ENCODE measurements at regions not wholly inside any gene's neighbourhood (a gene's known extent, or its start where the extent isn't known, plus 50 kb on each side); places are given as distances from the start of the nearest gene placed in this dataset.

GRCh38 chr2:33673937-33674336 is 74.8 kb upstream of the FAM98A start:
- 0% methylated on average over 2 of the region's 2 CpGs for WGBS (ENCODE audit: low lambda C conversion rate)
- POLR2A ChIA-PET = no interaction called here
- peaks cover 0 to 8% of the 10 kb centered on the region in 2 experiments; a peak in 2 of 4 replicates for H3K4me1 ChIP-seq (ENCODE audit: control insufficient read depth in 1 of 2, insufficient read depth in 2 of 2, low read depth in 1 of 2, low read length in 1 of 2)

DNA sequence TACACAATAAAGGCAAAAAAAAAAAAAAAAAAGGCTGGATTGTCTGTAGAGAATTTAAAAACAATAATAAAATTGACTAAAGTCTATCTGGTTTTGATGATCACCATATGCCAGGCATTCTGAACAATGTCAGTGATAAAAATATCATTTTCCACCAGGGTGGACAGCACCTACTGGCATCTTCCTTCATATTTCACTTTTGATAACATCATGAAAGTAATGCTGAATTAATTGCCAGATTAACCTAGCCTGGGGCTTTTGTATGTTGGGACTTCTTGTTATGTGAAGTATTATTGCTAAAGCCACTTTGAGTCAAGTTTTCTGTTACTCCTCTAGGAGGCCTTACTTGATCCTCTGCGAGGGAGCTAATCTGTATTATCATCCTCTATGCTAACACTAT is 73.8 kb upstream of the FAM98A start:
- Histone ChIP-seq H3K9me2 (no peaks in the 10 kb centered on the region), H3K79me2 (ENCODE audit: insufficient read depth) (no peaks in the 10 kb centered on the region), H3F3A (replicated peaks; ENCODE audit: insufficient read depth) (no peaks in the 10 kb centered on the region), H3K4me2 (no peak overlapping the region), H4K20me1 (ENCODE audit: insufficient read depth) (no peaks in the 10 kb centered on the region), H3K27me3 (ENCODE audit: insufficient read depth) (no peaks in the 10 kb centered on the region), H3K4me1 (ENCODE audit: control insufficient read depth in 1 of 2, insufficient read depth in 2 of 2, low read depth in 1 of 2, low read length in 1 of 2) (peaks cover 0 to 8% of the 10 kb centered on the region in 2 experiments; a peak in 2 of 4 replicates), H3K9ac (no peak overlapping the region), H2AFZ (ENCODE audit: low read depth) (no peak overlapping the region), H3K27ac (ENCODE audit: low read depth in 2 of 2, low read length in 1 of 2) (no peak overlapping the region), H3K36me3 (replicated peaks in 1 of 2; ENCODE audit: control insufficient read depth in 1 of 2, insufficient read depth in 2 of 2, low read length in 1 of 2) (no peaks in the 10 kb centered on the region), H3K4me3 (ENCODE audit: low read depth in 2 of 2, low read length in 1 of 2) (no peak overlapping the region), H3K9me3 (no peaks in the 10 kb centered on the region)
- ChIA-PET CTCF (interaction anchor here (0.9 to 4.6 kb wide), 10 partner anchors 8 to 1760 kb away, joined by 3 to 30 read pairs (median 6); no protein-coding TSS in a partner anchor), POLR2A (no interaction called here)
- WGBS (ENCODE audit: low lambda C conversion rate) = 0% methylated on average over 1 of the region's 1 CpG
- TF ChIP-seq EP300 (IDR thresholded peaks at IDR 0.05; ENCODE audit: borderline replicate concordance in 1 of 2, low read depth in 1 of 2, low read length in 1 of 2) = peak in 1 of 2 experiments; percentile 68; a peak in 2 of 4 replicates
- TF ChIP-seq MAX (IDR thresholded peaks at IDR 0.05; ENCODE audit: low read depth) = no peak
- TF ChIP-seq MEF2A (IDR thresholded peaks at IDR 0.05; ENCODE audit: borderline replicate concordance, low read depth) = no peak
- TF ChIP-seq TCF12 (IDR thresholded peaks at IDR 0.05) = no peak
- TF ChIP-seq SIN3A (IDR thresholded peaks at IDR 0.05; ENCODE audit: borderline replicate concordance, low read depth, low read length) = no peak
- peak; percentile 6 for DNase-seq

More at GRCh38 chr2:33673937-33674336, 74.8 kb upstream of the FAM98A start:
- Histone ChIP-seq H3K36me3 (replicated peaks in 1 of 2; ENCODE audit: control insufficient read depth in 1 of 2, insufficient read depth in 2 of 2, low read length in 1 of 2) (no peaks in the 10 kb centered on the region), H3K27ac (ENCODE audit: low read depth in 2 of 2, low read length in 1 of 2) (no peak overlapping the region), H3K9me2 (no peaks in the 10 kb centered on the region), H4K20me1 (ENCODE audit: insufficient read depth) (no peaks in the 10 kb centered on the region), H3K79me2 (ENCODE audit: insufficient read depth) (no peaks in the 10 kb centered on the region), H2AFZ (ENCODE audit: low read depth) (no peak overlapping the region), H3K4me3 (ENCODE audit: low read depth in 2 of 2, low read length in 1 of 2) (peak overlapping the region in 1 of 2 experiments; percentile 11; a peak in 1 of 4 replicates), H3K27me3 (ENCODE audit: insufficient read depth) (no peaks in the 10 kb centered on the region), H3K4me2 (no peak overlapping the region), H3K9ac (no peak overlapping the region), H3F3A (replicated peaks; ENCODE audit: insufficient read depth) (no peaks in the 10 kb centered on the region), H3K9me3 (no peaks in the 10 kb centered on the region)
- peak; percentile 24 for DNase-seq
- TF ChIP-seq RFX5 (IDR thresholded peaks at IDR 0.05; ENCODE audit: low read length) (no peak), TEAD4 (IDR thresholded peaks at IDR 0.05; ENCODE audit: borderline replicate concordance, insufficient read depth) (no peak), CTCF (IDR thresholded peaks at IDR 0.05) (peak; percentile 67), RAD21 (IDR thresholded peaks at IDR 0.05; ENCODE audit: low read length) (peak; percentile 76)
- CTCF ChIA-PET = interaction anchor here (0.5 to 4.6 kb wide), 35 partner anchors 8 to 1759 kb away, joined by 3 to 30 read pairs (median 4); no protein-coding TSS in a partner anchor

DNA sequence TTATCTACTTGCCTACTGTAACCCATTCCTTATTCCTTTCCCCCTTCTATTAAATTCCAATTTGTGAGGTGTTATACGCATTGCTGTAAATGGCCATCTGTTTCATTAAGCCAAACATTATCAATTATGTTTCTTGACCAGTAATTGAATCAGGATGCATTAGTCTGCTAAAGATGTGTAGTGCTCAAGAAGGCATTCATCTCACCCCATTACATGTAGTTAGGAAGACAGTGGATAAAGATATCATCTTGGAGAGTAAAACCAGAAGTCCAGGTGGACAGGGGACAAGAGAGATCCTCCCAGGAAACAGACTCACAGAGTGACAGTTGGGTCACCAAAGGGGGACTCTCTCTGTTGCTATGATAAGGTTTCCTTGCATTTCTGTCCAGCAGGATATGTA is 73.3 kb upstream of the FAM98A start:
- Histone ChIP-seq H3K4me1 (ENCODE audit: control insufficient read depth in 1 of 2, insufficient read depth in 2 of 2, low read depth in 1 of 2, low read length in 1 of 2) (peaks cover 0 to 8% of the 10 kb centered on the region in 2 experiments; a peak in 2 of 4 replicates), H3K27me3 (ENCODE audit: insufficient read depth) (no peaks in the 10 kb centered on the region), H4K20me1 (ENCODE audit: insufficient read depth) (no peaks in the 10 kb centered on the region), H3K4me2 (no peak overlapping the region), H3K27ac (ENCODE audit: low read depth in 2 of 2, low read length in 1 of 2) (no peak overlapping the region), H3K79me2 (ENCODE audit: insufficient read depth) (no peaks in the 10 kb centered on the region), H3K9me2 (no peaks in the 10 kb centered on the region), H3K9me3 (no peaks in the 10 kb centered on the region), H3F3A (replicated peaks; ENCODE audit: insufficient read depth) (no peaks in the 10 kb centered on the region), H3K4me3 (ENCODE audit: low read depth in 2 of 2, low read length in 1 of 2) (no peak overlapping the region), H3K36me3 (replicated peaks in 1 of 2; ENCODE audit: control insufficient read depth in 1 of 2, insufficient read depth in 2 of 2, low read length in 1 of 2) (no peaks in the 10 kb centered on the region), H3K9ac (no peak overlapping the region), H2AFZ (ENCODE audit: low read depth) (no peak overlapping the region)
- ChIA-PET CTCF (interaction anchor here (1.5 to 4.6 kb wide), 3 partner anchors 36 to 1756 kb away, joined by 3 to 29 read pairs (median 9); no protein-coding TSS in a partner anchor), POLR2A (no interaction called here)
- peak; percentile 47 for DNase-seq
- TF ChIP-seq FOXM1 (IDR thresholded peaks at IDR 0.05; ENCODE audit: low read depth) (no peak), EP300 (IDR thresholded peaks at IDR 0.05; ENCODE audit: borderline replicate concordance in 1 of 2, low read depth in 1 of 2, low read length in 1 of 2) (peak in 1 of 2 experiments; percentile 83; a peak in 2 of 4 replicates), RFX5 (IDR thresholded peaks at IDR 0.05; ENCODE audit: low read length) (no peak), EZH2phosphoT487 (IDR thresholded peaks at IDR 0.05; ENCODE audit: borderline replicate concordance, low read depth) (no peak), GATA2 (CRISPR knock-in tag; IDR thresholded peaks at IDR 0.05) (peak; percentile 82), TCF12 (IDR thresholded peaks at IDR 0.05) (peak; percentile 34; the same call in 1 of the 2 replicates), RCOR1 (IDR thresholded peaks at IDR 0.05; ENCODE audit: low read length) (peak; percentile 75; the same call in 1 of the 2 replicates), TAF1 (IDR thresholded peaks at IDR 0.05; ENCODE audit: borderline replicate concordance, low read depth, low read length) (no peak), REST (IDR thresholded peaks at IDR 0.05; ENCODE audit: low read depth, low read length) (no peak)
- WGBS (ENCODE audit: low lambda C conversion rate) = 9% methylated on average over 1 of the region's 1 CpG

Measured in SK-N-SH (cell line).